Neural progenitor cell (in vitro differentiated cells): ENCODE measurements at regions not wholly inside any gene's neighbourhood (a gene's known extent, or its start where the extent isn't known, plus 50 kb on each side); places are given as distances from the start of the nearest gene placed in this dataset.

Experiments used
- DNase-seq: peaks from one replicate; pipeline ENCODE4 v3.0.0-alpha.2; 2016; ENCODE audit warnings: low spot score
- H2AFZ ChIP-seq: fragments of 200-600 bp; sonication (generic); replicated peaks from 2 replicates; pipeline ENCODE4 v1.6.1; 2016; ENCODE audit warnings: antibody characterized with exemption
- H3F3A ChIP-seq: fragments of 200-600 bp; sonication (generic); 2 replicates; pipeline ENCODE4 v1.6.1; 2016; ENCODE audit warnings: antibody characterized with exemption, low read depth
- H3K27ac ChIP-seq: fragments of 200-600 bp; sonication (generic); 2 replicates; pipeline ENCODE4 v1.5.1; 2016; ENCODE audit warnings: mild to moderate bottlenecking
- H3K27me3 ChIP-seq: fragments of 200-600 bp; sonication (generic); 2 replicates; pipeline ENCODE4 v1.6.1; 2016; ENCODE audit warnings: mild to moderate bottlenecking, moderate library complexity
- H3K36me3 ChIP-seq: fragments of 200-600 bp; sonication (generic); 2 replicates; pipeline ENCODE4 v1.5.1; 2016
- H3K4me1 ChIP-seq: fragments of 200-600 bp; sonication (generic); 2 replicates; pipeline ENCODE4 v1.6.1; 2016; ENCODE audit warnings: mixed run types
- H3K4me2 ChIP-seq: fragments of 200-600 bp; sonication (generic); 2 replicates; pipeline ENCODE4 v1.6.1; 2016
- H3K4me3 ChIP-seq: fragments of 200-600 bp; sonication (generic); 2 replicates; pipeline ENCODE4 v1.5.1; 2016
- H3K79me2 ChIP-seq: fragments of 200-600 bp; sonication (generic); 2 replicates; pipeline ENCODE4 v1.6.1; 2016; ENCODE audit warnings: low read depth
- H3K9ac ChIP-seq: fragments of 200-600 bp; sonication (generic); 2 replicates; pipeline ENCODE4 v1.6.1; 2016
- H3K9me3 ChIP-seq: fragments of 200-600 bp; sonication (generic); 2 replicates; pipeline ENCODE4 v1.5.1; 2016; ENCODE audit warnings: low read depth
- H4K20me1 ChIP-seq: fragments of 200-600 bp; sonication (generic); 2 replicates; pipeline ENCODE4 v1.6.1; 2016; ENCODE audit warnings: low read depth
- H3K27ac Mint-ChIP-seq: 3 replicates; pipeline ENCODE4 v1.8.0; 2021; ENCODE audit warnings: mixed read lengths
- H3K27me3 Mint-ChIP-seq: 2 replicates; pipeline ENCODE4 v1.8.0; 2022; ENCODE audit warnings: low read depth, mild to moderate bottlenecking, inconsistent platforms, moderate library complexity, mixed read lengths; ENCODE audit not compliant: insufficient read depth
- H3K36me3 Mint-ChIP-seq: 3 replicates; pipeline ENCODE4 v1.8.0; 2021; ENCODE audit warnings: mixed read lengths
- H3K4me1 Mint-ChIP-seq: 3 replicates; pipeline ENCODE4 v1.8.0; 2021; ENCODE audit warnings: mixed read lengths
- H3K4me3 Mint-ChIP-seq: 3 replicates; pipeline ENCODE4 v1.8.0; 2021; ENCODE audit warnings: mild to moderate bottlenecking, moderate library complexity, mixed read lengths
- H3K9me3 Mint-ChIP-seq: 3 replicates; pipeline ENCODE4 v1.8.0; 2020; ENCODE audit warnings: mixed read lengths
- CTCF ChIP-seq: fragments of 200-600 bp; sonication (generic); IDR thresholded peaks from 2 replicates; pipeline ENCODE4 v1.5.1; 2017; ENCODE audit warnings: antibody characterized with exemption, mild to moderate bottlenecking
- EZH2 ChIP-seq: fragments of 200-600 bp; sonication (generic); IDR thresholded peaks from 2 replicates; pipeline ENCODE4 v1.6.1; 2017; ENCODE audit warnings: antibody characterized with exemption, mild to moderate bottlenecking, moderate library complexity
- EZH2phosphoT487 ChIP-seq: fragments of 200-600 bp; sonication (generic); IDR thresholded peaks from 2 replicates; pipeline ENCODE4 v1.6.1; 2017; ENCODE audit warnings: antibody characterized with exemption

GRCh38 chr12:18872770-18873169 lies 134.9 kb downstream of the CAPZA3 start:
- Histone ChIP-seq H3K4me2 (no peak overlapping the region), H3K36me3 (no peaks in the 10 kb centered on the region), H3K27me3 (no peaks in the 10 kb centered on the region), H3K27ac (no peak overlapping the region), H3K9ac (no peak overlapping the region), H4K20me1 (no peaks in the 10 kb centered on the region), H3K4me1 (no peaks in the 10 kb centered on the region), H3K4me3 (no peak overlapping the region), H2AFZ (no peak overlapping the region), H3K79me2 (no peaks in the 10 kb centered on the region), H3K9me3 (no peaks in the 10 kb centered on the region), H3F3A (peaks cover 3% of the 10 kb centered on the region)
- Mint-ChIP-seq H3K36me3 (no peaks in the 10 kb centered on the region), H3K9me3 (peaks cover 8% of the 10 kb centered on the region), H3K27ac (no peak overlapping the region), H3K27me3 (peaks cover 2% of the 10 kb centered on the region), H3K4me1 (peaks cover 4% of the 10 kb centered on the region), H3K4me3 (no peak overlapping the region)
- TF ChIP-seq EZH2: no peak
- no peak for TF ChIP-seq CTCF
- no peak for TF ChIP-seq EZH2phosphoT487
- no peak for DNase-seq

GRCh38 chr12:18878676-18879180 lies 140.8 kb downstream of the CAPZA3 start:
- no peaks in the 10 kb centered on the region for H3K79me2 ChIP-seq
- Mint-ChIP-seq H3K4me1 (no peaks in the 10 kb centered on the region), H3K36me3 (no peaks in the 10 kb centered on the region), H3K27ac (no peak overlapping the region), H3K9me3 (peaks cover 11% of the 10 kb centered on the region), H3K27me3 (peaks cover 2% of the 10 kb centered on the region), H3K4me3 (no peak overlapping the region)
- H3K27me3 ChIP-seq: no peaks in the 10 kb centered on the region
- H3K27ac ChIP-seq: no peak overlapping the region
- H4K20me1 ChIP-seq: no peaks in the 10 kb centered on the region
- no peaks in the 10 kb centered on the region for H3K36me3 ChIP-seq
- no peak overlapping the region for H3K9ac ChIP-seq
- H2AFZ ChIP-seq: no peak overlapping the region
- H3K4me2 ChIP-seq: no peak overlapping the region
- H3F3A ChIP-seq: no peaks in the 10 kb centered on the region
- TF ChIP-seq EZH2 (no peak), CTCF (no peak), EZH2phosphoT487 (no peak)
- DNase-seq: no peak
- no peak overlapping the region for H3K4me3 ChIP-seq
- H3K4me1 ChIP-seq: no peaks in the 10 kb centered on the region
- no peaks in the 10 kb centered on the region for H3K9me3 ChIP-seq

DNA sequence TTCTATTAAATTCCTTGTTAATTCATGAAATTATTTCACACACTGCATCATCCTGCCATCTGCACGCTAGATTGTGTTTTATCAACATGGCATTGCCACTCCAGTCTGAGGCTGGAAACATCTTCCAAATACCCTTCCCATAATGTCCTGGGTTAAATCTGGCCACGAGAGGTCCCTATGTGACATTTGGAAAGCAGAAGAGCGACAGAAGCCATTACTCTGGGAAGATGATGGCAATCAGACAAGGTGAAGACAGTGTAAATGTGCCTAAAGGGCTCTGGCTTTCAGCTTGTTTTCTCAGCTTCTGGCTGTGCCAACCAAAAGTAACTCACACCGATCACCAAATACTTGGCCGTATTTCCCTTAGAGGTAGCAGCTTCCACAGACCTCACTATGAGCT lies 144.8 kb downstream of the CAPZA3 start:
- no peak overlapping the region for H3K27ac ChIP-seq
- H3K36me3 ChIP-seq: no peaks in the 10 kb centered on the region
- no peak for DNase-seq
- H3K9ac ChIP-seq: no peak overlapping the region
- H2AFZ ChIP-seq: peak overlapping the region; percentile 44
- no peaks in the 10 kb centered on the region for H4K20me1 ChIP-seq
- Mint-ChIP-seq H3K27me3 (peaks cover 4% of the 10 kb centered on the region), H3K27ac (no peak overlapping the region), H3K36me3 (no peaks in the 10 kb centered on the region), H3K4me3 (no peak overlapping the region), H3K4me1 (peaks cover 6% of the 10 kb centered on the region), H3K9me3 (peaks cover 4% of the 10 kb centered on the region)
- H3F3A ChIP-seq: no peaks in the 10 kb centered on the region
- no peak for TF ChIP-seq EZH2
- no peak for TF ChIP-seq EZH2phosphoT487
- no peak for TF ChIP-seq CTCF
- H3K4me2 ChIP-seq: no peak overlapping the region
- peaks cover 1% of the 10 kb centered on the region for H3K4me1 ChIP-seq
- no peaks in the 10 kb centered on the region for H3K79me2 ChIP-seq
- no peaks in the 10 kb centered on the region for H3K9me3 ChIP-seq
- H3K27me3 ChIP-seq: no peaks in the 10 kb centered on the region
- H3K4me3 ChIP-seq: no peak overlapping the region
